CD8-positive, alpha-beta memory T cell (primary cell): ENCODE measurements at regions not wholly inside any gene's neighbourhood (a gene's known extent, or its start where the extent isn't known, plus 50 kb on each side); places are given as distances from the start of the nearest gene placed in this dataset.
A peak's percentile ranks its signal among the peaks of the same experiment; 100 is the strongest.

Experiments
- CTCF ChIA-PET: fragments of 350-600 bp; sonication (Branson Sonifier 250); formaldehyde crosslinking; loops from one replicate; lab custom pipeline; 2021; ENCODE audit warnings: antibody characterized with exemption; lab: Charles Lee
- POLR2A ChIA-PET: fragments of 350-600 bp; sonication (Branson Sonifier 250); formaldehyde crosslinking; loops from one replicate; lab custom pipeline; 2021; ENCODE audit warnings: antibody characterized with exemption; lab: Charles Lee
- DNase-seq, 5 donors: peaks; one replicate each; pipeline versions ENCODE4 v3.0.0 to v3.0.0-alpha.2; 2020 to 2022; ENCODE audit warnings: mixed read lengths in 1 of 5
- H3K27ac ChIP-seq: one replicate; pipeline ENCODE4 v1.7.0; 2013; ENCODE audit warnings: low read depth, mild to moderate bottlenecking, low read length, moderate library complexity
- H3K27me3 ChIP-seq: 2 replicates; pipeline ENCODE4 v1.7.0; 2013; ENCODE audit warnings: low read length, mild to moderate bottlenecking; ENCODE audit not compliant: insufficient read depth, poor library complexity, severe bottlenecking
- H3K36me3 ChIP-seq: 2 replicates; pipeline ENCODE4 v1.7.0; 2013; ENCODE audit warnings: mild to moderate bottlenecking, low read length, moderate library complexity; ENCODE audit not compliant: insufficient read depth
- H3K4me1 ChIP-seq: 2 replicates; pipeline ENCODE4 v1.7.0; 2013; ENCODE audit warnings: mild to moderate bottlenecking, low read length, moderate library complexity; ENCODE audit not compliant: insufficient read depth
- H3K4me3 ChIP-seq: 2 replicates; pipeline ENCODE4 v1.7.0; 2013; ENCODE audit warnings: mild to moderate bottlenecking, low read length
- H3K9me3 ChIP-seq: 2 replicates; pipeline ENCODE4 v1.7.0; 2013; ENCODE audit warnings: mild to moderate bottlenecking, low read length
- H3K27ac Mint-ChIP-seq, 8 donors: one replicate each; pipeline ENCODE4 v1.8.0; 2020 to 2021; ENCODE audit warnings: mixed read lengths in 8 of 8, mild to moderate bottlenecking in 6 of 8, inconsistent platforms in 3 of 8, moderate library complexity in 3 of 8
- H3K27me3 Mint-ChIP-seq, 2 donors: one replicate each; pipeline ENCODE4 v1.8.0; 2020 to 2021; ENCODE audit warnings: mixed read lengths in 2 of 2, mild to moderate bottlenecking in 1 of 2, moderate library complexity in 1 of 2
- H3K36me3 Mint-ChIP-seq, 3 donors: one replicate each; pipeline ENCODE4 v1.8.0; 2020 to 2021; ENCODE audit warnings: mixed read lengths in 3 of 3, inconsistent platforms in 1 of 3, mild to moderate bottlenecking in 1 of 3
- H3K4me1 Mint-ChIP-seq, 3 donors: one replicate each; pipeline ENCODE4 v1.8.0; 2020 to 2021; ENCODE audit warnings: mixed read lengths in 3 of 3, inconsistent platforms in 1 of 3, mild to moderate bottlenecking in 1 of 3
- H3K4me3 Mint-ChIP-seq, 7 donors: one replicate each; pipeline ENCODE4 v1.8.0; 2020 to 2021; ENCODE audit warnings: mixed read lengths in 7 of 7, mild to moderate bottlenecking in 6 of 7, moderate library complexity in 4 of 7, inconsistent platforms in 2 of 7
- H3K9me3 Mint-ChIP-seq, 5 donors: one replicate each; pipeline ENCODE4 v1.8.0; 2020 to 2022; ENCODE audit warnings: mixed read lengths in 5 of 5, mild to moderate bottlenecking in 3 of 5, moderate library complexity in 2 of 5, inconsistent platforms in 1 of 5

- no peak overlapping the region for H3K4me3 Mint-ChIP-seq
- CTCF ChIA-PET, result no interaction called here
- H3K27ac Mint-ChIP-seq, result peak overlapping the region in 3 of 8 donors; percentile 12 to 60 (median 24)
Measured at GRCh38 chr14:98925354-98926040, 346.5 kb downstream of the BCL11B start.

GRCh38 chr14:98926146-98926545 is 345.9 kb downstream of the BCL11B start:
- peaks cover 0 to 12% (median 0%) of the 10 kb centered on the region in 3 donors for H3K36me3 Mint-ChIP-seq
- H3K9me3 ChIP-seq, result no peaks in the 10 kb centered on the region
- DNase-seq, result peak in 1 of 5 donors; percentile 49
- H3K4me3 Mint-ChIP-seq, result peak overlapping the region in 1 of 7 donors; percentile 37
- ChIA-PET POLR2A (no interaction called here), CTCF (no interaction called here)
- peak overlapping the region; percentile 44 for H3K4me3 ChIP-seq
- peak overlapping the region in 2 of 8 donors; percentile 24 to 26 for H3K27ac Mint-ChIP-seq
- no peak overlapping the region for H3K27ac ChIP-seq
- H3K27me3 ChIP-seq, result no peaks in the 10 kb centered on the region
- H3K36me3 ChIP-seq, result no peaks in the 10 kb centered on the region
- peaks cover 12 to 44% (median 37%) of the 10 kb centered on the region in 3 donors for H3K4me1 Mint-ChIP-seq
- H3K4me1 ChIP-seq, result peaks cover 46% of the 10 kb centered on the region
- peaks cover 0 to 2% of the 10 kb centered on the region in 2 donors for H3K27me3 Mint-ChIP-seq
- peaks cover 0 to 10% (median 0%) of the 10 kb centered on the region in 5 donors for H3K9me3 Mint-ChIP-seq

More at GRCh38 chr14:98925354-98926040, 346.5 kb downstream of the BCL11B start:
- H3K27me3 Mint-ChIP-seq, result peaks cover 0 to 2% of the 10 kb centered on the region in 2 donors
- Histone ChIP-seq H3K36me3 (no peaks in the 10 kb centered on the region), H3K4me3 (peak overlapping the region; percentile 44), H3K27me3 (no peaks in the 10 kb centered on the region), H3K9me3 (no peaks in the 10 kb centered on the region), H3K27ac (no peak overlapping the region), H3K4me1 (peaks cover 40% of the 10 kb centered on the region)
- H3K36me3 Mint-ChIP-seq, result peaks cover 0 to 16% (median 4%) of the 10 kb centered on the region in 3 donors
- DNase-seq, result no peak
- peaks cover 0 to 10% (median 0%) of the 10 kb centered on the region in 5 donors for H3K9me3 Mint-ChIP-seq
- POLR2A ChIA-PET, result no interaction called here
- H3K4me1 Mint-ChIP-seq, result peaks cover 6 to 37% (median 30%) of the 10 kb centered on the region in 3 donors

- Histone ChIP-seq H3K27ac (no peak overlapping the region), H3K4me1 (peaks cover 53% of the 10 kb centered on the region), H3K9me3 (no peaks in the 10 kb centered on the region), H3K4me3 (no peak overlapping the region), H3K27me3 (no peaks in the 10 kb centered on the region), H3K36me3 (no peaks in the 10 kb centered on the region)
- POLR2A ChIA-PET, result no interaction called here
- Mint-ChIP-seq H3K27me3 (peaks cover 0 to 2% of the 10 kb centered on the region in 2 donors), H3K27ac (peak overlapping the region in 1 of 8 donors; percentile 74), H3K9me3 (peaks cover 0 to 9% (median 0%) of the 10 kb centered on the region in 5 donors), H3K4me1 (peaks cover 19 to 50% (median 43%) of the 10 kb centered on the region in 3 donors), H3K36me3 (peaks cover 0 to 12% (median 2%) of the 10 kb centered on the region in 3 donors), H3K4me3 (no peak overlapping the region)
- CTCF ChIA-PET, result no interaction called here
- no peak for DNase-seq
Measured at GRCh38 chr14:98926801-98927200, 345.2 kb downstream of the BCL11B start.

GRCh38 chr14:98927986-98928385 is 344.0 kb downstream of the BCL11B start:
- Histone ChIP-seq H3K27ac (no peak overlapping the region), H3K9me3 (no peaks in the 10 kb centered on the region), H3K27me3 (no peaks in the 10 kb centered on the region), H3K4me3 (no peak overlapping the region), H3K4me1 (peaks cover 64% of the 10 kb centered on the region), H3K36me3 (no peaks in the 10 kb centered on the region)
- H3K4me3 Mint-ChIP-seq, result no peak overlapping the region
- H3K36me3 Mint-ChIP-seq, result peaks cover 0 to 5% (median 4%) of the 10 kb centered on the region in 3 donors
- H3K27me3 Mint-ChIP-seq, result peaks cover 0 to 4% of the 10 kb centered on the region in 2 donors
- peaks cover 30 to 62% (median 55%) of the 10 kb centered on the region in 3 donors for H3K4me1 Mint-ChIP-seq
- peak overlapping the region in 2 of 8 donors; percentile 14 to 51 for H3K27ac Mint-ChIP-seq
- ChIA-PET POLR2A (no interaction called here), CTCF (interaction anchor here (1.9 kb wide), 1 partner anchor 15 kb away, joined by 6 read pairs; no protein-coding TSS in a partner anchor)
- no peak for DNase-seq
- peaks cover 0 to 1% (median 0%) of the 10 kb centered on the region in 5 donors for H3K9me3 Mint-ChIP-seq

GRCh38 chr14:98928418-98928817 is 343.6 kb downstream of the BCL11B start:
- peaks cover 0 to 4% of the 10 kb centered on the region in 2 donors for H3K27me3 Mint-ChIP-seq
- POLR2A ChIA-PET, result no interaction called here
- H3K36me3 ChIP-seq, result no peaks in the 10 kb centered on the region
- H3K4me1 ChIP-seq, result peaks cover 69% of the 10 kb centered on the region
- H3K27ac ChIP-seq, result no peak overlapping the region
- peaks cover 0 to 5% (median 4%) of the 10 kb centered on the region in 3 donors for H3K36me3 Mint-ChIP-seq
- peaks cover 0 to 1% (median 0%) of the 10 kb centered on the region in 5 donors for H3K9me3 Mint-ChIP-seq
- CTCF ChIA-PET, result interaction anchor here (1.9 kb wide), 1 partner anchor 16 kb away, joined by 6 read pairs; no protein-coding TSS in a partner anchor
- H3K4me3 Mint-ChIP-seq, result no peak overlapping the region
- peak overlapping the region in 3 of 8 donors; percentile 6 to 51 (median 14) for H3K27ac Mint-ChIP-seq
- peaks cover 35 to 67% (median 59%) of the 10 kb centered on the region in 3 donors for H3K4me1 Mint-ChIP-seq
- H3K4me3 ChIP-seq, result no peak overlapping the region
- H3K9me3 ChIP-seq, result no peaks in the 10 kb centered on the region
- no peaks in the 10 kb centered on the region for H3K27me3 ChIP-seq
- DNase-seq, result no peak

GRCh38 chr14:98931126-98931525 is 340.9 kb downstream of the BCL11B start:
- Histone ChIP-seq H3K36me3 (no peaks in the 10 kb centered on the region), H3K27ac (no peak overlapping the region), H3K9me3 (no peaks in the 10 kb centered on the region), H3K4me3 (peak overlapping the region; percentile 64), H3K4me1 (peaks cover 69% of the 10 kb centered on the region), H3K27me3 (no peaks in the 10 kb centered on the region)
- Mint-ChIP-seq H3K9me3 (peaks cover 0 to 1% (median 0%) of the 10 kb centered on the region in 5 donors), H3K36me3 (peaks cover 0 to 9% (median 4%) of the 10 kb centered on the region in 3 donors), H3K4me3 (peak overlapping the region in 6 of 7 donors; percentile 30 to 83 (median 77)), H3K27me3 (peaks cover 0 to 3% of the 10 kb centered on the region in 2 donors), H3K4me1 (peaks cover 44 to 82% (median 66%) of the 10 kb centered on the region in 3 donors), H3K27ac (peak overlapping the region; percentile 79 to 95 (median 88))
- no peak for DNase-seq
- ChIA-PET POLR2A (interaction anchor here (0.8 kb wide), 1 partner anchor 953 kb away, joined by 3 read pairs; no protein-coding TSS in a partner anchor), CTCF (no interaction called here)

- Histone ChIP-seq H3K4me1 (peaks cover 65% of the 10 kb centered on the region), H3K36me3 (no peaks in the 10 kb centered on the region), H3K4me3 (peak overlapping the region; percentile 64), H3K27ac (no peak overlapping the region), H3K9me3 (no peaks in the 10 kb centered on the region), H3K27me3 (no peaks in the 10 kb centered on the region)
- H3K9me3 Mint-ChIP-seq, result peaks cover 0 to 1% (median 0%) of the 10 kb centered on the region in 5 donors
- ChIA-PET CTCF (interaction anchor here (0.7 to 1.3 kb wide), 4 partner anchors 184 to 648 kb away, joined by 3 read pairs; no protein-coding TSS in a partner anchor), POLR2A (interaction anchor here (0.6 to 0.8 kb wide), 3 partner anchors 356 to 954 kb away, joined by 3 to 4 read pairs (median 3); no protein-coding TSS in a partner anchor)
- DNase-seq, result peak; percentile 52 to 87 (median 81)
- peaks cover 0 to 3% of the 10 kb centered on the region in 2 donors for H3K27me3 Mint-ChIP-seq
- H3K4me3 Mint-ChIP-seq, result peak overlapping the region; percentile 53 to 83 (median 82)
- H3K27ac Mint-ChIP-seq, result peak overlapping the region; percentile 79 to 95 (median 88)
- H3K36me3 Mint-ChIP-seq, result peaks cover 0 to 12% (median 4%) of the 10 kb centered on the region in 3 donors
- peaks cover 44 to 88% (median 64%) of the 10 kb centered on the region in 3 donors for H3K4me1 Mint-ChIP-seq
Measured at GRCh38 chr14:98931911-98932310, 340.1 kb downstream of the BCL11B start.
